GM23248 (cell line): ENCODE measurements at regions not wholly inside any gene's neighbourhood (a gene's known extent, or its start where the extent isn't known, plus 50 kb on each side); places are given as distances from the start of the nearest gene placed in this dataset.

ENCODE experiments used
- DNase-seq: peaks from one replicate; pipeline ENCODE4 v3.0.0-alpha.2; 2015
- H2AFZ ChIP-seq: fragments of 200-600 bp; sonication (generic); 2 replicates; pipeline ENCODE4 v1.6.1; 2016; ENCODE audit warnings: antibody characterized with exemption
- H3F3A ChIP-seq: fragments of 200-600 bp; sonication (generic); 2 replicates; pipeline ENCODE4 v1.6.1; 2016; ENCODE audit warnings: mild to moderate bottlenecking, antibody characterized with exemption, mixed run types; ENCODE audit not compliant: insufficient read depth
- H3K27ac ChIP-seq: fragments of 200-600 bp; sonication (generic); 2 replicates; pipeline ENCODE4 v1.5.1; 2016; ENCODE audit warnings: mild to moderate bottlenecking
- H3K27me3 ChIP-seq: fragments of 200-600 bp; sonication (generic); replicated peaks from 2 replicates; pipeline ENCODE4 v1.6.1; 2016; ENCODE audit warnings: mild to moderate bottlenecking; ENCODE audit not compliant: insufficient read depth
- H3K36me3 ChIP-seq: fragments of 200-600 bp; sonication (generic); 2 replicates; pipeline ENCODE4 v1.6.1; 2016; ENCODE audit warnings: low read depth, mild to moderate bottlenecking
- H3K4me1 ChIP-seq: fragments of 200-600 bp; sonication (generic); 2 replicates; pipeline ENCODE4 v1.6.1; 2016; ENCODE audit warnings: mild to moderate bottlenecking; ENCODE audit not compliant: insufficient read depth
- H3K4me2 ChIP-seq: fragments of 200-600 bp; sonication (generic); one replicate; pipeline ENCODE4 v1.6.1; 2016; ENCODE audit warnings: mild to moderate bottlenecking; ENCODE audit not compliant: unreplicated experiment
- H3K4me3 ChIP-seq: fragments of 200-600 bp; sonication (generic); 2 replicates; pipeline ENCODE4 v1.5.1; 2016; ENCODE audit warnings: mild to moderate bottlenecking
- H3K79me2 ChIP-seq: fragments of 200-600 bp; sonication (generic); 2 replicates; pipeline ENCODE4 v1.6.1; 2016; ENCODE audit warnings: mild to moderate bottlenecking; ENCODE audit not compliant: insufficient read depth
- H3K9ac ChIP-seq: fragments of 200-600 bp; sonication (generic); 2 replicates; pipeline ENCODE4 v1.6.1; 2016; ENCODE audit warnings: mild to moderate bottlenecking
- H3K9me2 ChIP-seq: fragments of 200-600 bp; sonication (generic); 2 replicates; pipeline ENCODE4 v1.6.1; 2016; ENCODE audit warnings: mixed run types, mild to moderate bottlenecking, moderate library complexity; ENCODE audit not compliant: insufficient read depth
- H3K9me3 ChIP-seq: fragments of 200-600 bp; sonication (generic); one replicate; pipeline ENCODE4 v1.6.1; 2017; ENCODE audit warnings: low read depth
- H4K20me1 ChIP-seq: fragments of 200-600 bp; sonication (generic); 2 replicates; pipeline ENCODE4 v1.6.0; 2016; ENCODE audit not compliant: insufficient read depth
- EZH2 ChIP-seq: fragments of 200-600 bp; sonication (generic); IDR thresholded peaks from 2 replicates; pipeline ENCODE4 v1.6.1; 2018; ENCODE audit warnings: antibody characterized with exemption, mild to moderate bottlenecking; ENCODE audit not compliant: insufficient read depth, poor library complexity, severe bottlenecking
- EZH2phosphoT487 ChIP-seq: fragments of 200-600 bp; sonication (generic); IDR thresholded peaks from 2 replicates; pipeline ENCODE4 v1.6.1; 2018; ENCODE audit warnings: antibody characterized with exemption, moderate library complexity, mild to moderate bottlenecking, low read depth; ENCODE audit not compliant: insufficient read depth
- WGBS, 2 experiments: methylation state at CpG; one replicate each; pipeline ENCODE4 v1.1.6; 2015 to 2017; ENCODE audit warnings: low lambda C conversion rate in 2 of 2, low coverage in 1 of 2; ENCODE audit errors: missing lambda C conversion rate in 2 of 2; 5-methylcytosine and 5-hydroxymethylcytosine counted together
- in situ Hi-C: fragments of 300-500 bp; cut with MboI; formaldehyde crosslinking; loops from 2 replicates; pipeline ENCODE4 v1.15.0; 2020

GRCh38 chr4:159425737-159426305, 322.9 kb downstream of the RAPGEF2 start:
- Histone ChIP-seq H3K4me3 (no peak overlapping the region), H3K79me2 (no peaks in the 10 kb centered on the region), H3K9ac (no peak overlapping the region), H3K9me2 (no peaks in the 10 kb centered on the region), H3F3A (no peaks in the 10 kb centered on the region), H4K20me1 (no peaks in the 10 kb centered on the region), H3K9me3 (no peaks in the 10 kb centered on the region), H3K4me2 (no peak overlapping the region), H3K4me1 (no peaks in the 10 kb centered on the region), H3K27me3 (no peaks in the 10 kb centered on the region), H3K27ac (no peak overlapping the region), H3K36me3 (no peaks in the 10 kb centered on the region), H2AFZ (no peak overlapping the region)
- in situ Hi-C loops, result no loop called here
- no peak for DNase-seq
- TF ChIP-seq EZH2phosphoT487 (no peak), EZH2 (no peak)
- WGBS, 2 experiments, result 47 to 50% methylated on average over 4 of the region's 4 CpGs

GRCh38 chr4:159428293-159428692, 325.4 kb downstream of the RAPGEF2 start:
- in situ Hi-C loops, result no loop called here
- no peak for DNase-seq
- Histone ChIP-seq H3K9me3 (no peaks in the 10 kb centered on the region), H3K36me3 (no peaks in the 10 kb centered on the region), H3K27me3 (no peaks in the 10 kb centered on the region), H2AFZ (no peak overlapping the region), H3K79me2 (no peaks in the 10 kb centered on the region), H3K9me2 (no peaks in the 10 kb centered on the region), H4K20me1 (no peaks in the 10 kb centered on the region), H3K4me2 (no peak overlapping the region), H3K4me3 (no peak overlapping the region), H3K27ac (no peak overlapping the region), H3K4me1 (no peaks in the 10 kb centered on the region), H3K9ac (no peak overlapping the region), H3F3A (no peaks in the 10 kb centered on the region)
- 88 to 90% methylated on average over 5 of the region's 5 CpGs for WGBS, 2 experiments
- TF ChIP-seq EZH2phosphoT487 (no peak), EZH2 (no peak)

- H3K27ac ChIP-seq, result no peak overlapping the region
- no peaks in the 10 kb centered on the region for H3K36me3 ChIP-seq
- no peak overlapping the region for H3K4me3 ChIP-seq
- H3K27me3 ChIP-seq, result no peaks in the 10 kb centered on the region
- no peak for DNase-seq
- 43 to 48% methylated on average over 6 of the region's 6 CpGs for WGBS, 2 experiments
- in situ Hi-C loops, result no loop called here
- H2AFZ ChIP-seq, result no peak overlapping the region
- H3K9ac ChIP-seq, result no peak overlapping the region
- no peaks in the 10 kb centered on the region for H3K79me2 ChIP-seq
- H4K20me1 ChIP-seq, result no peaks in the 10 kb centered on the region
- no peaks in the 10 kb centered on the region for H3K9me2 ChIP-seq
- no peaks in the 10 kb centered on the region for H3K9me3 ChIP-seq
- no peak for TF ChIP-seq EZH2phosphoT487
- no peak for TF ChIP-seq EZH2
- no peaks in the 10 kb centered on the region for H3K4me1 ChIP-seq
- H3F3A ChIP-seq, result no peaks in the 10 kb centered on the region
- no peak overlapping the region for H3K4me2 ChIP-seq
Observed at GRCh38 chr4:159428975-159429692, 326.3 kb downstream of the RAPGEF2 start.

GRCh38 chr4:159429693-159430035, 326.8 kb downstream of the RAPGEF2 start:
- H3K9ac ChIP-seq, result no peak overlapping the region
- H3F3A ChIP-seq, result no peaks in the 10 kb centered on the region
- no peaks in the 10 kb centered on the region for H3K27me3 ChIP-seq
- no peaks in the 10 kb centered on the region for H3K9me3 ChIP-seq
- no peaks in the 10 kb centered on the region for H4K20me1 ChIP-seq
- no peak overlapping the region for H3K27ac ChIP-seq
- H3K36me3 ChIP-seq, result no peaks in the 10 kb centered on the region
- 61% methylated on average over 3 of the region's 3 CpGs for WGBS, 2 experiments
- H3K4me2 ChIP-seq, result no peak overlapping the region
- H3K79me2 ChIP-seq, result no peaks in the 10 kb centered on the region
- in situ Hi-C loops, result no loop called here
- no peak for DNase-seq
- H3K4me3 ChIP-seq, result no peak overlapping the region
- peaks cover 3% of the 10 kb centered on the region; the same call in 1 of the 2 replicates for H3K4me1 ChIP-seq
- TF ChIP-seq EZH2 (no peak), EZH2phosphoT487 (no peak)
- no peak overlapping the region for H2AFZ ChIP-seq
- no peaks in the 10 kb centered on the region for H3K9me2 ChIP-seq
